GM23248 (cell line): ENCODE measurements at regions not wholly inside any gene's neighbourhood (a gene's known extent, or its start where the extent isn't known, plus 50 kb on each side); places are given as distances from the start of the nearest gene placed in this dataset.

Experiments used
- EZH2 ChIP-seq: fragments of 200-600 bp; sonication (generic); IDR thresholded peaks from 2 replicates; pipeline ENCODE4 v1.6.1; 2018; ENCODE audit warnings: antibody characterized with exemption, mild to moderate bottlenecking; ENCODE audit not compliant: insufficient read depth, poor library complexity, severe bottlenecking
- EZH2phosphoT487 ChIP-seq: fragments of 200-600 bp; sonication (generic); IDR thresholded peaks from 2 replicates; pipeline ENCODE4 v1.6.1; 2018; ENCODE audit warnings: antibody characterized with exemption, moderate library complexity, mild to moderate bottlenecking, low read depth; ENCODE audit not compliant: insufficient read depth

DNA sequence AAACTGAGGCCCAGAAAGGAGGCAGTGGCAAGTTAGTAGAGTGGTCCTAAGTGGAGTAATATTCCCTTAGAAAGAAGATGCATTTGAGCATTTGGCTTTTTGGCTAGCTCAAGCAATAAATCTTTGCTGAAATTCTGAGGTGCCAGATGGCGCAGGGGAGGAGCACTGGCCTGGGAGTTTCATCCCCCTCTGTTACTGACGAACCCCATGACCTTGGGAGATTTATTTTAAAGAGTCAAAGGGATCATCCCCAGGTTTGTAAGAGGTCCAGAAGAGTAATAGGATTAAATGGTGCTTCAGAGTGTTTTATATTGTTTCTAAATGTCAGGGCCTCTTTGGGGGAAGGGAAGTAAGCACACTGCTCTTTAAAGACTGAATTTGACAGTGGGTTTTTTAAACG lies 85.1 kb upstream of the PIAS1 start:
- TF ChIP-seq EZH2phosphoT487: no peak
- TF ChIP-seq EZH2: no peak
